Urinary bladder (tissue), 3 donors: ENCODE measurements at regions not wholly inside any gene's neighbourhood (a gene's known extent, or its start where the extent isn't known, plus 50 kb on each side); places are given as distances from the start of the nearest gene placed in this dataset.

Experiments
- DNase-seq: peaks from one replicate; pipeline ENCODE4 v3.0.0-alpha.2; 2015; ENCODE audit errors: extremely low spot score
- H3K27ac ChIP-seq: one replicate; pipeline ENCODE4 v1.5.1; 2013; ENCODE audit warnings: low read depth, mild to moderate bottlenecking, moderate library complexity
- H3K36me3 ChIP-seq: one replicate; pipeline ENCODE4 v1.6.1; 2013; ENCODE audit warnings: mild to moderate bottlenecking, moderate library complexity; ENCODE audit not compliant: insufficient read depth
- H3K4me1 ChIP-seq: one replicate; pipeline ENCODE4 v1.6.1; 2013; ENCODE audit warnings: mild to moderate bottlenecking, moderate library complexity; ENCODE audit not compliant: insufficient read depth
- H3K4me3 ChIP-seq: one replicate; pipeline ENCODE4 v1.5.1; 2013; ENCODE audit warnings: low read depth, low read length
- WGBS: extraction: QIAGEN DNeasy Blood & Tissue Kit; methylation state at CpG from one replicate; pipeline ENCODE4 v1.1.7; 2013; 5-methylcytosine and 5-hydroxymethylcytosine counted together
- donor health status: healthy with polysubstance abuse.
- donor health status: healthy.

- H3K27ac ChIP-seq = no peak overlapping the region
- no peak for DNase-seq
Observed at GRCh38 chr10:47195274-47195885, 104.6 kb upstream of the GDF10 start.

DNA sequence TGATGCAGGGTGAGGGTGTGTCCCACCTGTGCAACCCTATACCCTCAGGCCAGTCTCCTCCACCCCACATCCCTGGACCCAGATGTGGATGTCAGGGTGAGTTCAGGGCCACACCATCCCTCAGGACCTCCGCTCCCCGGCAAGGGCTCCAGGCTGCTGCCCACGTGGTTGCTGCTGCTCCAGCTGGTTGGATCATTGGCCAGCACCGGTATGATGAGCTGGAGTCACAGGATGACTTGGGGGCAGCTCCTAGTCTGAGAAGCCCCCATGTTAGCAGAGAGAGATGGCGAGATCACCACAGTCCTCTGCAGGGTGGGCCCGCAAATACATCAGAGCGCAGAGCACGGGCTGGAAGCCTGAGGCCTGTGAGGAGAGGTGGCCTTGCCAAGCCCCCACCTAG lies 103.3 kb upstream of the GDF10 start:
- H3K4me3 ChIP-seq = no peak overlapping the region
- no peak for DNase-seq
- WGBS = 97% methylated on average over 8 of the region's 8 CpGs
- no peaks in the 10 kb centered on the region for H3K4me1 ChIP-seq
- H3K36me3 ChIP-seq = no peaks in the 10 kb centered on the region
- H3K27ac ChIP-seq = no peak overlapping the region

More at GRCh38 chr10:47195274-47195885, 104.6 kb upstream of the GDF10 start:
- 68% methylated on average over 15 of the region's 15 CpGs for WGBS
- H3K4me3 ChIP-seq = no peak overlapping the region
- no peaks in the 10 kb centered on the region for H3K4me1 ChIP-seq
- no peaks in the 10 kb centered on the region for H3K36me3 ChIP-seq

DNA sequence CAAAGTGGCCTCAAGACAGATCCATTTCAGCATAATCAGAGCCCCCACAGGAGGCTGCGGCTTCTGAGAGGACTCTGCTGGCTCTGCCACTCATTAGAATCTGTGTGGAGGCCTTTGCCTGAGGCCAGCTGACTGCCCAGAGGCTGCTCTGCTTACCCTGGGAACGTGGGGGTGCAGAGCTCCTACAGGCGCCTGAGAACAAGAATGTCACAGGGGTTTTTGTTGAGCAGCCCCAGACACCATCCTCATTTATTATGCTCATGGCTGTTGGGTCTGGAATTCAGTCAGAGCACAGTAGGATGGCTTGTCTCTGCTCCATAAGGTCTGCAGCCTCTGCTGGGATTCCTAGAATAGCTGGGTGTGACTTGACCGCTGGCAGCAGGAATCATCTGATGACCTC lies 101.8 kb upstream of the GDF10 start:
- H3K36me3 ChIP-seq = no peaks in the 10 kb centered on the region
- no peak for DNase-seq
- H3K4me1 ChIP-seq = no peaks in the 10 kb centered on the region
- no peak overlapping the region for H3K4me3 ChIP-seq
- 79% methylated on average over 4 of the region's 4 CpGs for WGBS
- no peak overlapping the region for H3K27ac ChIP-seq

DNA sequence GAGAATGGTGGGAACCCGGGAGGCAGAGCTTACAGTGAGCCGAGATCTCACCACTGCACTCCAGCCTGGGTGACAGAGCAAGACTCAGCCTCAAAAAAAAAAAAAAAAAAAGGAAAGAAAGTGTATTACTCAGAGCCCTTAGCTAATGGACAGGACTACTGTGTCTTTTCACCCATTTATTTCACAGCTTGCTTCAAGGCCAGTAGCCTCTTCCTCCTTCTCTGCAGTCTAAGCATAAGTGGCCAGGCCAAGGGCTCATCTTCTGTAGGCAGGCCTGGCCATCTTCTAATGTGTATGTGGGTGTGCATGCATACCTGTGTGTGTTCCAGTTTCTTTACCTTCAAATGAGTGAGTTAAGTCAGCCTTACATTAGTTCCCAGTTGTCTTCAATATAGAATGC lies 94.8 kb upstream of the GDF10 start:
- 94% methylated on average over 2 of the region's 2 CpGs for WGBS
- no peak overlapping the region for H3K27ac ChIP-seq
- no peaks in the 10 kb centered on the region for H3K4me1 ChIP-seq
- H3K36me3 ChIP-seq = no peaks in the 10 kb centered on the region
- no peak overlapping the region for H3K4me3 ChIP-seq
- no peak for DNase-seq

DNA sequence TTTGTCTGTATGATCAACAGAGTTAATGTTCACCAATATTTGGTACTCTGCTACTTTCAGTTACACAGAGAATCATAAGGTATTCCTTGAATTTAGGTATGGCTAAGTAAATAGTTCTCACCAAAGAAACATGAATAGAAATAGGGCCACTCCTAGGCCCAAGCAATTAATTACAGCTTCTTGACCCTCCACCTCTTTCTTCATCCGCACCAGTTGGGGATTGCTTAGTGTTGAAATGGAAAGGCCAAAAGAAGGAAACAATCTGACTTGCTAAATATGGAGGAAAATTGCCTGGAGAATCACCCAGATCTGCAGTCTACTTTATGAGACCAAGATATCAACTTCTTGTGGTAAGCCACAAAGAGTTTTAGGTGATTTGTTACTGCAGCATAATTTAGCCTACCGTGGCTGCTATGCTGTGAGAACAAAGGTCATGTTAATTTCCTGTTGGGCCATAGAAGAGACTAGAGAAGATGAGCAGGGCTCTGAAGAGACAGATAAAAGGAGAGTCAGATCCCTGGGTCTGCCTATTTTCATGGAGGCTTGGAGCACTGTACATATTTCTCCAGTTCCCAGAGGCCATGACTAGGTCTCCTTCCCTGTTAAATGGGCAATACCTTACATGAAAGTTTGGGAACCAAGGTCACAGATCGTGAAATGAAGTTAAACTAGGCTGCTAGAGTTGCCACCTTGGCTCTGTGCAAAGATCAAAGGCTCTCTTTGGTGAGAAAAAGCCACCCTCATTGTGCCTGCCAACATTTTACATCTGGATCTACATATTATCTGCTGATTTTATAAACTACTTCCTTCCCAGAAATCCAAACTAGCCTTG lies 93.3 kb upstream of the GDF10 start:
- WGBS = 63% methylated on average over 3 of the region's 3 CpGs
- no peaks in the 10 kb centered on the region for H3K36me3 ChIP-seq
- no peak for DNase-seq
- no peak overlapping the region for H3K27ac ChIP-seq
- H3K4me1 ChIP-seq = no peaks in the 10 kb centered on the region
- H3K4me3 ChIP-seq = no peak overlapping the region

DNA sequence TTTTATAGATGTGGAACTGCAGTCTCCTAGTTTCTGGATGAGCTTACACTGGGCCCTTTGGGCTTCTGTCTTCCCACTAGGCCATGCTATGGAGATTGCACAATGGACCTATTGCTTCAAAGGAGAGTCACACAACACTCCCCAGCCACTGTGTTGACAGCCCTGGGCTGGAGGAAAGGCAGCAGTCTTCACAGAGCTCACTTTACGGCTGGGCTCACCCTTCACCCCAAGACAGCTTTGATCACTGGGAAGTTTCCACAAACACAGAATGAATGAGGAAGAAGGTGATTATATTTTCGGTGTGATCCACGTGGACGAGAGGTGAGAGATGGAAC lies 92.7 kb upstream of the GDF10 start:
- WGBS = 61% methylated on average over 4 of the region's 4 CpGs
- Histone ChIP-seq H3K4me3 (no peak overlapping the region), H3K4me1 (no peaks in the 10 kb centered on the region), H3K27ac (no peak overlapping the region), H3K36me3 (no peaks in the 10 kb centered on the region)
- no peak for DNase-seq

- no peaks in the 10 kb centered on the region for H3K4me1 ChIP-seq
- H3K4me3 ChIP-seq = no peak overlapping the region
- 88% methylated on average over 5 of the region's 5 CpGs for WGBS
- H3K36me3 ChIP-seq = no peaks in the 10 kb centered on the region
- no peak for DNase-seq
- no peak overlapping the region for H3K27ac ChIP-seq
Observed at GRCh38 chr10:47207894-47208469, 92.0 kb upstream of the GDF10 start.

DNA sequence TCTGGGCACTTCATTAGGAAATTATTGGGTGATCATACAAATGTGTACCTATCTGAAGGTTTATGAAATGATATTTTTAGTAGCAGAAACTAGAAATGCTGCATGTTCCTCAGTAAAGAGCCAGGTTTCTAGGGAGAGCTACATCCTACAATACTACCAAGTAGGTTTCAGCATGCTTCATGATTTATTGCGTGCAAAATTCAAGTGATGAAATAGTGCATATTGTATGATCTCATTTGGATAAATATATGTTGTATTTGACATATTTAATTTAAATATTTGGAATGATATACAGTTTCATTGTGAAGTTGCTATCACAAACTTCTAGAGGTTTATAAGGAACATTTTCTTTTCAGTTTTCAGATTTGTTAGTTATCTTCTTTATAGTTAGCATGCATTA lies 90.5 kb upstream of the GDF10 start:
- DNase-seq = no peak
- Histone ChIP-seq H3K27ac (no peak overlapping the region), H3K36me3 (no peaks in the 10 kb centered on the region), H3K4me3 (no peak overlapping the region), H3K4me1 (no peaks in the 10 kb centered on the region)
- 65% methylated on average over 1 of the region's 1 CpG for WGBS

- Histone ChIP-seq H3K4me1 (no peaks in the 10 kb centered on the region), H3K4me3 (no peak overlapping the region), H3K36me3 (no peaks in the 10 kb centered on the region), H3K27ac (no peak overlapping the region)
- no peak for DNase-seq
Observed at GRCh38 chr10:47214520-47214919, 85.5 kb upstream of the GDF10 start.

DNA sequence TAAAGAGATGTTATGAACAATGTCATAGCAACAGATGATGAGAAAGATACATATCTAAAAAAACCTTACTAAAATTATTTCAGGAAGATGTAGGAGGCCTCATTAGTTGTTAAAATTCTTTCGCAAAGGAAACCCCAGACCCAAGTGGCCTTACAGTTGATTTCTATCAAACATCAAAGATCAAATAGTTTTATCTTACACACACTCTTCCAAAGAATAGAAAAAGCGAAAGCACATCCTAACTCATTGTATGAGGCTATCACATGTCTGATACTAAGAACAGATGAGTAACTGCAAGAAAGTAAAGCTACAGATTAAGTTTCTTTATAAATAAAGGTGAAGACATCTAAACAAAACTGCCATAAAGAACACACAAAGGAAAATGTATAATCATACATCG lies 82.9 kb upstream of the GDF10 start:
- H3K4me3 ChIP-seq = no peak overlapping the region
- H3K4me1 ChIP-seq = no peaks in the 10 kb centered on the region
- H3K27ac ChIP-seq = no peak overlapping the region
- no peaks in the 10 kb centered on the region for H3K36me3 ChIP-seq
- 58% methylated on average over 3 of the region's 3 CpGs for WGBS
- no peak for DNase-seq

- DNase-seq = no peak
- Histone ChIP-seq H3K36me3 (no peaks in the 10 kb centered on the region), H3K4me3 (no peak overlapping the region), H3K27ac (no peak overlapping the region), H3K4me1 (no peaks in the 10 kb centered on the region)
- 58% methylated on average over 5 of the region's 5 CpGs for WGBS
Observed at GRCh38 chr10:47218803-47219202, 81.2 kb upstream of the GDF10 start.

DNA sequence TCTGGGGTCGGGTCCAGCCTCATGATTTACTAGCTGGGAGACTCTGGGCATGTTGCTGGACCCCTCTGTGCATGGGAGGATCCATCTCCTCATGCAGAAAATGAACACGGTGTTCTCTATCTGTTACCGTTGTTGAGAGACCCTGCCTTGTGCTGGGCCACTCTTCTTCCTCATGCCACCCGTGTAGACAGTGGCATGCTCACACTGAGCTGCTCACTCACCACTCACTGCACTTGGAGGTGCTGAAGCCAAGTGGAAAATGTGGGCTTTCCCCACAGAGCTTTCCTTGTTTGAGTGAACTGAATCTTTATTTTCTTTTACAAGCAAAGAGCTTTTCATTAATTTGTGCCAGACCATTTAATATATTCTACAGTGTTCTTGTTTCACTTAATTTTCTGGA lies 77.5 kb upstream of the GDF10 start:
- no peak for DNase-seq
- no peaks in the 10 kb centered on the region for H3K4me1 ChIP-seq
- H3K36me3 ChIP-seq = no peaks in the 10 kb centered on the region
- no peak overlapping the region for H3K4me3 ChIP-seq
- WGBS = 74% methylated on average over 4 of the region's 4 CpGs
- H3K27ac ChIP-seq = no peak overlapping the region

DNA sequence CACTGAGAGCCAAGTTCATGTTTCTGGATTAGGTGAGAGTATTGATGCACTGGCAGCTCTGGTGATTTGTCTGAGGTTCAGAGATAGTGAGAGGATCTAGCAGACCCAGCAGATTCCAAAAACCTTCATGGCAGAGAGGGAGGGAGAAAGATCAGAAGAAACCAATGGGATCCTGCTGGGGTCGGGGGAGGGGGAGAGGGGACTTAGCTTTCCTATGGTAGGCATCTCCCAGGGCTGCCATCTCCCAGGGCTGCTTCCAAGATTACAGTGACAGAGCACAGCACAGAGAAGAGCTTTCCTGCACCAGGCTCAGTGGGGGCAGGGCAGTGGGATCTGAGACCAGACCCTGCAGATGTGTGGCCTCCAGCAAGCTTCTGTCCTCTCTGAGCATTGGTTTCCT lies 76.8 kb upstream of the GDF10 start:
- DNase-seq = no peak
- Histone ChIP-seq H3K27ac (no peak overlapping the region), H3K4me3 (no peak overlapping the region), H3K36me3 (no peaks in the 10 kb centered on the region), H3K4me1 (no peaks in the 10 kb centered on the region)
- 91% methylated on average over 1 of the region's 1 CpG for WGBS

DNA sequence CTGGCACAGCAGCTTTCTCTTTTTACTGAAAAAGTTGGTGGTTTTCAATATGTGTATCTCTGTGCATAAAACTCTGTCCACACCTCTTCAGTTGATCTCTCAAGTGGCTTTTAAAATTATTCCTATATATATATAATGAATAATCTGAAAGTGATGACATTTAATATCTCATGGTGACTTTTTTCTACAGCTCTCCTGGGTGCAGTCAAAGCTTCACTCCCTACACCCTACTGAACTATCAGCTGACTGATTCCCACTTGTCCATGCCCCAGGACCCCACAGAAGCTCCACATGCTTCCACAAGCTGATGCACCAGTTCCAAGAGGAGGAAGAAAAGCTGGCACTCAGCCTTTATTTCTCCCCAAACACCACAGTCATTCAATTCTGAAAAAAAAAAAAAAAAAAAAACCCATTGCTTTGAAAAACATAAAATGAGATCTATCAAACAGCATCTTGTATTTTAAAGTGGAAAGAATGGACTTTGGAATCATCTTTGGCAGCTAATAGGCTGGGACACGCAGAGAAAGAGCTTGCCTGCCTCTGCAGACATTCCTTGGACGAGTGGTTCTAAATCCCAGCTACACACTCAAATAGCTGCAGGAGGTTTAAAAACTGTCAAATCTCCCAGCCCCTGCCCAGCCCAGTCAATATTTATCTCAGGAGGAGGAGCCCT lies 75.3 kb upstream of the GDF10 start:
- H3K27ac ChIP-seq = no peak overlapping the region
- H3K4me1 ChIP-seq = no peaks in the 10 kb centered on the region
- DNase-seq = no peak
- H3K36me3 ChIP-seq = no peaks in the 10 kb centered on the region
- H3K4me3 ChIP-seq = no peak overlapping the region
- 53% methylated on average over 2 of the region's 2 CpGs for WGBS
